ENCODE measurements at regions not wholly inside any gene's neighbourhood (a gene's known extent, or its start where the extent isn't known, plus 50 kb on each side); places are given as distances from the start of the nearest gene placed in this dataset.

DNA sequence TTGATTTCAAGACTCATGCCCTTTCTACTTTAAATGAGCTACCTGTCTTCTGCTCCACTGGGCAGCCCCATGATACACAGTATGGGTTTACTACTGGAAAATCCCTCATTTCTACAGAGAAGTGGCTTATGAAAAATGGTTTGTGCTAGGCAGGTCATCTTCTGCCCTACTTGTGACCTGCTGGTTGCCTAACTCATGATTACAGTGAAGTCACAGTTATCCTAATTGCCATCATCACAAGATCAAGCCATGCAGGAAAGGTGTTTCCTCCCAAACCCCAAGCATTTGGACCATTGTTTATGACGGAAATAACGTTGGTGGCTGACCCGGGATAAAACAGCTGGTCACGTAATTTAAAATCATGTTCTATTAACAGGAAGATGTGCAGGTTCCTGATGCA, 330.6 kb downstream of the ACTL7B start:
- no peaks in the 10 kb centered on the region for H3K79me2 ChIP-seq (ENCODE audit: control insufficient read depth, insufficient read depth, low read length)
- Mint-ChIP-seq H3K27ac (no peak overlapping the region), H3K9me3 (ENCODE audit: insufficient read depth) (no peaks in the 10 kb centered on the region), H3K27me3 (peaks cover 4% of the 10 kb centered on the region), H3K4me1 (no peaks in the 10 kb centered on the region), H3K4me3 (no peak overlapping the region)
- WGBS (ENCODE audit: insufficient coverage): no CpG with 5 or more reads among the region's 4 CpGs
- intact Hi-C loops (cut with micrococcal nuclease): no loop called here
- ChIA-PET CTCF (interaction anchor here (2.0 kb wide), 1 partner anchor 10 kb away, joined by 6 read pairs; no protein-coding TSS in a partner anchor), POLR2A (no interaction called here)
- H3K4me3 ChIP-seq (ENCODE audit: control extremely low read depth in 1 of 5, extremely low read depth in 1 of 5, insufficient read depth in 1 of 5, low read depth in 2 of 5, low read length in 4 of 5): no peak overlapping the region
- no peak overlapping the region for H3K4me2 ChIP-seq (replicated peaks; ENCODE audit: low read depth, low read length, poor library complexity, severe bottlenecking)
- H3K9me3 ChIP-seq (ENCODE audit: control extremely low read depth in 1 of 3, control insufficient read depth in 2 of 3, insufficient read depth in 1 of 3, low read length in 2 of 3): no peaks in the 10 kb centered on the region
- H3K27me3 ChIP-seq (replicated peaks in 1 of 4; ENCODE audit: control extremely low read depth in 1 of 4, control insufficient read depth in 3 of 4, insufficient read depth in 4 of 4, low read length in 3 of 4): no peaks in the 10 kb centered on the region
- no peak for TF ChIP-seq EZH2 (IDR thresholded peaks at IDR 0.05; ENCODE audit: borderline replicate concordance, insufficient read depth, low read depth, low read length, poor library complexity, severe bottlenecking)
- DNase-seq: no peak
- no peaks in the 10 kb centered on the region for H3K36me3 ChIP-seq (replicated peaks in 1 of 2; ENCODE audit: control extremely low read depth in 1 of 2, control insufficient read depth in 1 of 2, extremely low read depth in 1 of 2, insufficient read depth in 2 of 2, low read length in 1 of 2)
- no peaks in the 10 kb centered on the region for H3K4me1 ChIP-seq (ENCODE audit: control insufficient read depth in 2 of 2, insufficient read depth in 2 of 2, low read length in 2 of 2)
- no peak overlapping the region for H2AFZ ChIP-seq (ENCODE audit: insufficient read depth, low read depth, low read length, poor library complexity, severe bottlenecking)
- no peaks in the 10 kb centered on the region for H4K20me1 ChIP-seq (ENCODE audit: control insufficient read depth, insufficient read depth, low read length, poor library complexity, severe bottlenecking)
- H3K27ac ChIP-seq (ENCODE audit: low read length in 2 of 2): no peak overlapping the region
- H3K9ac ChIP-seq (ENCODE audit: low read length): no peak overlapping the region
- no peak for ATAC-seq (ENCODE audit: low read depth)

DNA sequence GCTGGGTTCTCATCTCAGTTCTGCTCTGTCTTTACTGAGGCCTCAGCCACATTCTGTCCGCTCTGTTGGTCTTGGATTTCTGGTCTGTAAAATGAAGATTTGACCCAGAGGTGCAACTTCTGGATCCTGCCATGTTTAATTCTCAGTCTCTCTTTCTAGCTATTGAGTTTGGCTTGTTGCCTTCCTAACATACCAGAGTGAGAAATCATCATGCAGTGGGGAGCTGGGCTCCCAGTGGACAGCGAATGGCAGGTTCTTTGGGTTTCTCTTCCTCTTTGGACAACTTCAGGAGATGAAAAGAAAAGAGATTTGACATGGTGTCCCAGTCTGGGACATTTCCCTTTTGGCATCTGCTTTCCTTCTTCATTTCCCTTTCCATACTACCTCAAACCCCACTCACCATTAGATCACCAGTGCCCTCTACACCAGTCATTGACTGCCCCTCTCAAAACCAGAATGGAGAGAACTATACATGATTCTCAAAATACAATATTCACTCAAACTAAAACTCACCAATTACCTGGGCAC, 334.7 kb downstream of the ACTL7B start:
- TF ChIP-seq, protein P1, sequence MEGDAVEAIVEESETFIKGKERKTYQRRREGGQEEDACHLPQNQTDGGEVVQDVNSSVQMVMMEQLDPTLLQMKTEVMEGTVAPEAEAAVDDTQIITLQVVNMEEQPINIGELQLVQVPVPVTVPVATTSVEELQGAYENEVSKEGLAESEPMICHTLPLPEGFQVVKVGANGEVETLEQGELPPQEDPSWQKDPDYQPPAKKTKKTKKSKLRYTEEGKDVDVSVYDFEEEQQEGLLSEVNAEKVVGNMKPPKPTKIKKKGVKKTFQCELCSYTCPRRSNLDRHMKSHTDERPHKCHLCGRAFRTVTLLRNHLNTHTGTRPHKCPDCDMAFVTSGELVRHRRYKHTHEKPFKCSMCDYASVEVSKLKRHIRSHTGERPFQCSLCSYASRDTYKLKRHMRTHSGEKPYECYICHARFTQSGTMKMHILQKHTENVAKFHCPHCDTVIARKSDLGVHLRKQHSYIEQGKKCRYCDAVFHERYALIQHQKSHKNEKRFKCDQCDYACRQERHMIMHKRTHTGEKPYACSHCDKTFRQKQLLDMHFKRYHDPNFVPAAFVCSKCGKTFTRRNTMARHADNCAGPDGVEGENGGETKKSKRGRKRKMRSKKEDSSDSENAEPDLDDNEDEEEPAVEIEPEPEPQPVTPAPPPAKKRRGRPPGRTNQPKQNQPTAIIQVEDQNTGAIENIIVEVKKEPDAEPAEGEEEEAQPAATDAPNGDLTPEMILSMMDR (IDR thresholded peaks at IDR 0.05): no peak
- no peak for TF ChIP-seq EZH2 (IDR thresholded peaks at IDR 0.05; ENCODE audit: borderline replicate concordance, insufficient read depth, low read depth, low read length, poor library complexity, severe bottlenecking)
- no peak overlapping the region for H3K27ac ChIP-seq (ENCODE audit: low read length in 2 of 2)
- no peaks in the 10 kb centered on the region for H3K36me3 ChIP-seq (replicated peaks in 1 of 2; ENCODE audit: control extremely low read depth in 1 of 2, control insufficient read depth in 1 of 2, extremely low read depth in 1 of 2, insufficient read depth in 2 of 2, low read length in 1 of 2)
- H3K27me3 Mint-ChIP-seq: peaks cover 3% of the 10 kb centered on the region
- no peak overlapping the region for H3K4me3 Mint-ChIP-seq
- no peak overlapping the region for H3K4me2 ChIP-seq (replicated peaks; ENCODE audit: low read depth, low read length, poor library complexity, severe bottlenecking)
- H3K4me3 ChIP-seq (ENCODE audit: control extremely low read depth in 1 of 5, extremely low read depth in 1 of 5, insufficient read depth in 1 of 5, low read depth in 2 of 5, low read length in 4 of 5): no peak overlapping the region
- WGBS (ENCODE audit: insufficient coverage): 100% methylated on average over 1 of the region's 2 CpGs
- intact Hi-C loops (cut with micrococcal nuclease): no loop called here
- H3K27me3 ChIP-seq (replicated peaks in 1 of 4; ENCODE audit: control extremely low read depth in 1 of 4, control insufficient read depth in 3 of 4, insufficient read depth in 4 of 4, low read length in 3 of 4): no peaks in the 10 kb centered on the region
- POLR2A ChIA-PET: no interaction called here
- no peaks in the 10 kb centered on the region for H3K9me3 Mint-ChIP-seq (ENCODE audit: insufficient read depth)
- CTCF ChIA-PET: no interaction called here
- no peak overlapping the region for H3K27ac Mint-ChIP-seq
- no peak overlapping the region for H2AFZ ChIP-seq (ENCODE audit: insufficient read depth, low read depth, low read length, poor library complexity, severe bottlenecking)
- no peak for ATAC-seq (ENCODE audit: low read depth)
- H3K79me2 ChIP-seq (ENCODE audit: control insufficient read depth, insufficient read depth, low read length): no peaks in the 10 kb centered on the region
- no peaks in the 10 kb centered on the region for H3K4me1 ChIP-seq (ENCODE audit: control insufficient read depth in 2 of 2, insufficient read depth in 2 of 2, low read length in 2 of 2)
- no peak for DNase-seq
- no peaks in the 10 kb centered on the region for H3K4me1 Mint-ChIP-seq
- H4K20me1 ChIP-seq (ENCODE audit: control insufficient read depth, insufficient read depth, low read length, poor library complexity, severe bottlenecking): no peaks in the 10 kb centered on the region
- no peaks in the 10 kb centered on the region for H3K9me3 ChIP-seq (ENCODE audit: control extremely low read depth in 1 of 3, control insufficient read depth in 2 of 3, insufficient read depth in 1 of 3, low read length in 2 of 3)
- H3K9ac ChIP-seq (ENCODE audit: low read length): no peak overlapping the region

All from B cell (primary cell).